Stimulated activated CD8-positive, alpha-beta memory T cell treated with anti-CD3 and anti-CD28 coated beads, Interleukin-2, amount 100 ng/mL, for 1 hour (primary cell): ENCODE measurements at regions not wholly inside any gene's neighbourhood (a gene's known extent, or its start where the extent isn't known, plus 50 kb on each side); places are given as distances from the start of the nearest gene placed in this dataset.

Experiments used
- DNase-seq, 2 donors: peaks; one replicate each; pipeline ENCODE4 v3.0.0-alpha.2; 2020; ENCODE audit warnings: low read depth in 2 of 2

GRCh38 chr15:98196371-98196770 lies 235.9 kb downstream of the ARRDC4 start:
- no peak for DNase-seq

GRCh38 chr15:98202256-98202655 lies 241.8 kb downstream of the ARRDC4 start:
- DNase-seq: no peak

GRCh38 chr15:98203872-98204660 lies 243.6 kb downstream of the ARRDC4 start:
- DNase-seq: no peak

GRCh38 chr15:98207928-98208327 lies 247.4 kb downstream of the ARRDC4 start:
- no peak for DNase-seq

- DNase-seq: no peak
Observed at GRCh38 chr15:98213346-98213979, 253.0 kb downstream of the ARRDC4 start.

GRCh38 chr15:98216166-98216565 lies 255.7 kb downstream of the ARRDC4 start:
- no peak for DNase-seq

- no peak for DNase-seq
Observed at GRCh38 chr15:98217356-98217755, 256.9 kb downstream of the ARRDC4 start.

- DNase-seq: no peak
Observed at GRCh38 chr15:98221144-98221543, 260.6 kb downstream of the ARRDC4 start.

GRCh38 chr15:98221577-98221976 lies 261.1 kb downstream of the ARRDC4 start:
- no peak for DNase-seq

- no peak for DNase-seq
Observed at GRCh38 chr15:98226149-98226548, 265.6 kb downstream of the ARRDC4 start.

GRCh38 chr15:98226578-98226977 lies 266.1 kb downstream of the ARRDC4 start:
- no peak for DNase-seq

GRCh38 chr15:98228846-98229245 lies 268.3 kb downstream of the ARRDC4 start:
- no peak for DNase-seq

GRCh38 chr15:98230975-98231374 lies 270.5 kb downstream of the ARRDC4 start:
- DNase-seq: no peak

- no peak for DNase-seq
Observed at GRCh38 chr15:98231696-98232440, 271.4 kb downstream of the ARRDC4 start.

GRCh38 chr15:98232761-98233160 lies 272.3 kb downstream of the ARRDC4 start:
- DNase-seq: no peak

GRCh38 chr15:98233873-98234272 lies 273.4 kb downstream of the ARRDC4 start:
- DNase-seq: no peak

- DNase-seq: no peak
Observed at GRCh38 chr15:98240303-98240702, 279.8 kb downstream of the ARRDC4 start.

- no peak for DNase-seq
Observed at GRCh38 chr15:98241032-98241554, 280.6 kb downstream of the ARRDC4 start.

- no peak for DNase-seq
Observed at GRCh38 chr15:98257290-98257689, 296.8 kb downstream of the ARRDC4 start.

- no peak for DNase-seq
Observed at GRCh38 chr15:98263787-98264186, 303.3 kb downstream of the ARRDC4 start.

- no peak for DNase-seq
Observed at GRCh38 chr15:98266295-98266694, 305.8 kb downstream of the ARRDC4 start.

- no peak for DNase-seq
Observed at GRCh38 chr15:98268163-98268562, 307.7 kb downstream of the ARRDC4 start.
